ENCODE measurements at regions not wholly inside any gene's neighbourhood (a gene's known extent, or its start where the extent isn't known, plus 50 kb on each side); places are given as distances from the start of the nearest gene placed in this dataset.

DNA sequence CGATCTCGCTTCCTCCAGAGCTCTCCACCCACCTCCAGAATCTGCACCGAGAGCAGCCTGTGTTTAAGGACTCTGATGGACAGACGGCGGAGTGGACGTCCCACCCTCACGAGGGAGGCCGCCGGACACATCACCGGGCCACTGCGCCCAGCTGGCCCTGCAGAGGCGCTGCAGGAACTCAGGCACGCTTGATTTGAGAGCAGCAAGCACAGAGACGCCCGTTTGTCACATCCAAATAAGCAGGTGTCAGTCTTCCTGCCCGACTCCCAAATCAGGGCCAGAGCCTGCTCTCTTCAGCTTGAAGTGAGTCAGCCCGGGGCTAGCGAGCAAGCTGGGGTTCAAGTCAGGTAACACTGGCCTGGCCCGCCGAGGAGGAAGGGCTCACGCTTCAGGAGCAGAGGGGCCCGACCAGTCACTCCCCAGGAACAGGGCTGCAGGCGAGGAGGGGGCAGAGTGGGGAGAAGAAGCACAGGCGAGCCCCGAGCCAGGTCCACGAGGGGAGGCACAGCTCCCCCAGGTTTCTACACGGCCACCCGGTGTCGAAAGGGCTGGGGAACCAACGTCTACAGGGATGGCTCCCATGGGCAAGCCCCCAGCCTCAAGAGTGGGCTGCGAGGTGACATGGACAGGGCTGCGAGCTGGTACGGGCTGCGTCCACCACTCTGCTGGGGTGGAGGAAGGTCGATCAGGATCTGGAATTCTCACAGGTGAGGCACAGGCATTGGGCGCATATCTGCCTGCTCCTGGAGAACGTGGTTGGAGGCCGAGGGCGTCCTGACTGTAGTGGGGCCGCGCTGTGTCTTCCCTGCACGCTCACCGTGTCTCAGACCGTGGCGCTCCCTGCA is 52.5 kb upstream of the CTDP1 start:
- H3K9me3 ChIP-seq: no peaks in the 10 kb centered on the region

DNA sequence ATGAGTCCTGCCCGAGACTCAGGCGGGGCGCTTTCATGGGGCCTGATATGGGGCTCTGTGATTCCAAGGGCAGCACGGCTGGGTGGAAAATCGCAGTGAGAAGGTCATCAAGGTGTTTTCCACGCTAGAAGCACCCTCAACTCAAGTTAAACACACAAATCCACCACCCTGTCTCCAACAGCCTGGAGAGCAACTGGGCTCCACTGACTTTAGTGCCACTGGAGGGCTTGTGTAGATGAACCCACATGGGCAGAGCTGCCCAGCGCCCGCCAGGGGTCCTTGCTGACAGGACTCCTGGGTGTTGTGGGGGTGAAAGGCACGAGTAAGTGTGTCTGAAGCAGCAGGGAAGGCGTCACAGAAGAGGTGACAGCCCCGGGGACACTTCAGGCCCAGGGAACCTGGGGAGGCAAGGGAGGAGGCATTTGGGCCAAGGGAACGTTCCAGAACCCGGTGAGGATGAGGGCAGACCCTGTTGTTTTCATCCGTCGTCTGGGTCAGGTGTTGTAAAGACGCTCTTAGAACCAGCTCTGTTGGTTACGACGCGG is 51.8 kb upstream of the CTDP1 start:
- no peaks in the 10 kb centered on the region for H3K4me1 ChIP-seq
- no peak overlapping the region for H3K27ac ChIP-seq
- TF ChIP-seq, protein P1, sequence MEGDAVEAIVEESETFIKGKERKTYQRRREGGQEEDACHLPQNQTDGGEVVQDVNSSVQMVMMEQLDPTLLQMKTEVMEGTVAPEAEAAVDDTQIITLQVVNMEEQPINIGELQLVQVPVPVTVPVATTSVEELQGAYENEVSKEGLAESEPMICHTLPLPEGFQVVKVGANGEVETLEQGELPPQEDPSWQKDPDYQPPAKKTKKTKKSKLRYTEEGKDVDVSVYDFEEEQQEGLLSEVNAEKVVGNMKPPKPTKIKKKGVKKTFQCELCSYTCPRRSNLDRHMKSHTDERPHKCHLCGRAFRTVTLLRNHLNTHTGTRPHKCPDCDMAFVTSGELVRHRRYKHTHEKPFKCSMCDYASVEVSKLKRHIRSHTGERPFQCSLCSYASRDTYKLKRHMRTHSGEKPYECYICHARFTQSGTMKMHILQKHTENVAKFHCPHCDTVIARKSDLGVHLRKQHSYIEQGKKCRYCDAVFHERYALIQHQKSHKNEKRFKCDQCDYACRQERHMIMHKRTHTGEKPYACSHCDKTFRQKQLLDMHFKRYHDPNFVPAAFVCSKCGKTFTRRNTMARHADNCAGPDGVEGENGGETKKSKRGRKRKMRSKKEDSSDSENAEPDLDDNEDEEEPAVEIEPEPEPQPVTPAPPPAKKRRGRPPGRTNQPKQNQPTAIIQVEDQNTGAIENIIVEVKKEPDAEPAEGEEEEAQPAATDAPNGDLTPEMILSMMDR (IDR thresholded peaks at IDR 0.05): no peak
- H3K36me3 ChIP-seq: no peaks in the 10 kb centered on the region
- no peak for DNase-seq (ENCODE audit: low spot score)
- H3K4me3 ChIP-seq: no peak overlapping the region
- no peaks in the 10 kb centered on the region for H3K9me3 ChIP-seq
- H3K27me3 ChIP-seq: no peaks in the 10 kb centered on the region

More for the DNA sequence above, 52.5 kb upstream of the CTDP1 start:
- no peaks in the 10 kb centered on the region for H3K36me3 ChIP-seq
- no peak overlapping the region for H3K4me3 ChIP-seq
- no peaks in the 10 kb centered on the region for H3K27me3 ChIP-seq
- no peak overlapping the region for H3K27ac ChIP-seq
- no peaks in the 10 kb centered on the region for H3K4me1 ChIP-seq
- TF ChIP-seq, protein P1 (IDR thresholded peaks at IDR 0.05): no peak
- DNase-seq (ENCODE audit: low spot score): no peak

DNA sequence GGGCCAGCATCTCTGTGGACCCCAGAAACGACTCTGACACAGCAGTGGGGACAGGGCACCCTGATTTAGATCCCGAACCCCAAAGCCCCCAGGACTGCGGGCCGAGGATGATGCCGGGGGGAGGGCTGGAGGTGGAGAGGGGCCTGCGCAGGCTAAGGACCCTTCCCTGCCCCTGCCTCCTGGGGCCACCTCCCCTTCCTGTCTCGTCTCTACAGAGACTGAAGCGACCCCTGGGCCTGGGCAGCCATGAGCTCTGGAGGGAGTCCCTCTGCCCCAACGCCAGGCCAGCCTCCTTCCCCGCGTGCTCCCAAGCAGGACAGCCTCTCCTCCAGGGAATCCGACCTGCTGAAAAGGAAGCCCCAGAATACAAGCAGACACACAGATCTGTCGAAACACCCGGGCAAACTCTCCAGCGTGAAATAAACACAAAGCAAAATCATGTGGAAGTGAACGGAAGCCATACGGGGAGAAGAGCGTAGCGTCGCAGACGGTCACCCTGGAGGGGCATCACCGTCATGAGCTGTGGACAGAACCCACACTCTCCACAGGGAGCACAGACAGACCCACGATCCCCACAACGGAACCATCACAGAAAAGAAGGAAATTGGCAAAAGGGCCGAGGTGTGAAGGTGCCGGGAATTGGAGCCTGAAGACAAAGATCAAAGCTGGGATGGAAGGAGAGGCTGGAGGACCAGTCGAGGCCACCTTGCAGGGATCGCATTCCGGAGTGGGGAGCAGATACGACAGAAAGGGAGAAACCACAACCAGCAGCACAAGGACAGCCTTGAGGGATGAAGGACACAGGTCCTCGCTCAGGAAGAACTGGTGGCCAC is 51.0 kb upstream of the CTDP1 start:
- Histone ChIP-seq H3K27me3 (no peaks in the 10 kb centered on the region), H3K4me1 (no peaks in the 10 kb centered on the region), H3K36me3 (no peaks in the 10 kb centered on the region), H3K4me3 (no peak overlapping the region), H3K9me3 (no peaks in the 10 kb centered on the region), H3K27ac (no peak overlapping the region)
- TF ChIP-seq, protein P1 (IDR thresholded peaks at IDR 0.05): no peak
- DNase-seq (ENCODE audit: low spot score): no peak

DNA sequence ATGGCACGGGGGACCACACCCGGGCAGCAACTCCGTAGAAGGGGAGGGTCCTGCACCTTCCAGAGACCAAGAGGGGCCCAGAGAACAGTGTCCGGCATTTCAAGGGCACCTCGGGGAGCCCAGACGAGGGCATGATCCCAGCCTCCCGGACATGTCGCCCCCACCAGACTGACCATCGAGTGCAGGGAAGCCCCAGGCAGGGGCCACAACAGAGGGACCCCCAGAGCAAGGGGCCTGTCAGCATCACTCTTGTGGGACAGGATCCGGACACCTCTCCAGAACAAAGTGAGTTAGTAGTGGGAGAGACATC is 50.4 kb upstream of the CTDP1 start:
- Histone ChIP-seq H3K27me3 (no peaks in the 10 kb centered on the region), H3K4me3 (no peak overlapping the region), H3K4me1 (no peaks in the 10 kb centered on the region), H3K36me3 (no peaks in the 10 kb centered on the region), H3K27ac (no peak overlapping the region), H3K9me3 (no peaks in the 10 kb centered on the region)
- TF ChIP-seq, protein P1 (IDR thresholded peaks at IDR 0.05): no peak
- DNase-seq (ENCODE audit: low spot score): no peak

DNA sequence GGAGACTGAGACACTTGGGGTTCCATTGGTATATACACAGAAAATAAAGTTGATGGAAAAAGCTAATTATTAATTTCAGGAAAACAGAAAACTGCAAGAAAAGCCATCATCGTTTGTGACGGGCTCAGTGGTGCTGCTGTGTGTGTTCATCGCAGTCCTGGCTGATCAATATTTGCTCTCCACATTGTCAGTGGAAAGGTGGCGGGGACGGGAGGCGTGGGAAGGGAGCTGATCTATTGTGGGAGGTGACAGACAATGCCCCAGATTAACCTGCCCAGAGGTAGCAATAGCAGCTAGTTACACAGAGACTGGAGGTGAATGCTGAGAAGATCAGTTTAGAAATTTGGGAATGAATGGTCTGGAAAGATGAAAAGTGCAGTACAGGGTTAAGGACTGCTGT is 50.0 kb upstream of the CTDP1 start:
- no peak overlapping the region for H3K4me3 ChIP-seq
- TF ChIP-seq, protein P1 (IDR thresholded peaks at IDR 0.05): no peak

More for the DNA sequence above, 50.0 kb upstream of the CTDP1 start:
- no peaks in the 10 kb centered on the region for H3K27me3 ChIP-seq
- no peak overlapping the region for H3K27ac ChIP-seq
- H3K36me3 ChIP-seq: no peaks in the 10 kb centered on the region
- no peaks in the 10 kb centered on the region for H3K4me1 ChIP-seq
- no peak for DNase-seq (ENCODE audit: low spot score)
- H3K9me3 ChIP-seq: no peaks in the 10 kb centered on the region
